ENCODE measurements at regions not wholly inside any gene's neighbourhood (a gene's known extent, or its start where the extent isn't known, plus 50 kb on each side); places are given as distances from the start of the nearest gene placed in this dataset.
A peak's percentile ranks its signal among the peaks of the same experiment; 100 is the strongest.

GRCh38 chrY:15440021-15440695 lies 915.8 kb downstream of the NLGN4Y start:
- peaks cover 8% of the 10 kb centered on the region; the same call in 1 of the 2 replicates for H3K9me2 ChIP-seq (ENCODE audit: insufficient read depth)
- peaks cover 32% of the 10 kb centered on the region for H3K9me3 Mint-ChIP-seq
- no peak overlapping the region for H2AFZ ChIP-seq
- H3K36me3 ChIP-seq (ENCODE audit: insufficient read depth): no peaks in the 10 kb centered on the region
- H3K27me3 ChIP-seq (ENCODE audit: insufficient read depth): no peaks in the 10 kb centered on the region
- H4K20me1 ChIP-seq (replicated peaks; ENCODE audit: insufficient read depth): no peaks in the 10 kb centered on the region
- H3K4me1 Mint-ChIP-seq: peaks cover 16% of the 10 kb centered on the region
- H3K27ac Mint-ChIP-seq: peak overlapping the region; percentile 31; the same call in 1 of the 2 replicates
- H3K4me2 ChIP-seq: no peak overlapping the region
- DNase-seq (ENCODE audit: low spot score) (peak; percentile 13), ATAC-seq (no peak)
- peaks cover 10% of the 10 kb centered on the region; the same call in 1 of the 2 replicates for H3K4me1 ChIP-seq (ENCODE audit: insufficient read depth)
- no peaks in the 10 kb centered on the region for H3K79me2 ChIP-seq (replicated peaks; ENCODE audit: insufficient read depth)
- peak overlapping the region; percentile 74 for H3K27ac ChIP-seq (ENCODE audit: low read depth)
- peaks cover 27% of the 10 kb centered on the region for H3K36me3 Mint-ChIP-seq (ENCODE audit: low read depth)
- H3K27me3 Mint-ChIP-seq (ENCODE audit: insufficient read depth, low read depth, poor library complexity): no peaks in the 10 kb centered on the region
- no peak overlapping the region for H3K4me3 Mint-ChIP-seq
- no peaks in the 10 kb centered on the region for H3F3A ChIP-seq (replicated peaks; ENCODE audit: low read depth)
- H3K4me3 ChIP-seq: no peak overlapping the region
- TF ChIP-seq ZNF114 (CRISPR knock-in tag; IDR thresholded peaks at IDR 0.05) (no peak), EZH2phosphoT487 (IDR thresholded peaks at IDR 0.05; ENCODE audit: unreplicated experiment) (no peak), CTCF (conservative IDR thresholded peaks at IDR 0.05; ENCODE audit: low read depth in 2 of 2) (no peak), NANOG (IDR thresholded peaks at IDR 0.05; ENCODE audit: borderline replicate concordance) (no peak), STAT1 (IDR thresholded peaks at IDR 0.05; ENCODE audit: unreplicated experiment) (no peak), JUNB (IDR thresholded peaks at IDR 0.05; ENCODE audit: unreplicated experiment) (no peak), ZNF462 (CRISPR knock-in tag; IDR thresholded peaks at IDR 0.05) (no peak), ETS1 (IDR thresholded peaks at IDR 0.05) (no peak), REST (IDR thresholded peaks at IDR 0.05; ENCODE audit: unreplicated experiment) (no peak), CREB1 (CRISPR knock-in tag; IDR thresholded peaks at IDR 0.05; ENCODE audit: low read depth) (no peak), EZH2 (IDR thresholded peaks at IDR 0.05; ENCODE audit: low read depth, unreplicated experiment) (no peak), ZNF331 (CRISPR knock-in tag; IDR thresholded peaks at IDR 0.05; ENCODE audit: low read depth) (no peak), POLR2AphosphoS5 (IDR thresholded peaks at IDR 0.05; ENCODE audit: low read depth) (no peak)
